Activated CD4-positive, alpha-beta T cell treated with anti-CD3 and anti-CD28 coated beads, Interleukin-2, amount 50 U/mL, for 4 hours (primary cell): ENCODE measurements at regions not wholly inside any gene's neighbourhood (a gene's known extent, or its start where the extent isn't known, plus 50 kb on each side); places are given as distances from the start of the nearest gene placed in this dataset.

ENCODE experiments used
- DNase-seq, 2 experiments: peaks; one replicate each; pipeline ENCODE4 v3.0.0-alpha.2; 2020

GRCh38 chr13:34512817-34513216 lies 429.3 kb upstream of the NBEA start:
- no peak for DNase-seq

DNA sequence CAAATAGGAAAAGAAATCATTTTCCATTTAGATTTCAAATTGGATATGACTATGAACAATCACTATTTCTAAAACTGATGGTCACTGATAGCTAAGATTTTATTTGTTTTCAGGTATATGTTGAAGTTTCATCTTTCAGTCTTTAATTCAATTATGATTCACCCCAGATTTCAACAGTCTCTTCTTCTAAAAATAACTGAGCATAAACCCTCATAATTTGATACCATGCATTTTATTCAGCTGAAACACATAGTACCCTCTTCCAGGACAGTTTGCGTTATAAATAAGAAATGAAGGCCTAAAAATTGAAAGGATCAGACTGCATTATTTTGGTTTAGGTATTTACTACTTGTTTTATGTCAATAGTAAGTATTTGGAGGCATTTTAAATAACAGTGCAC lies 428.5 kb upstream of the NBEA start:
- DNase-seq: no peak

GRCh38 chr13:34515201-34515600 lies 426.9 kb upstream of the NBEA start:
- no peak for DNase-seq

DNA sequence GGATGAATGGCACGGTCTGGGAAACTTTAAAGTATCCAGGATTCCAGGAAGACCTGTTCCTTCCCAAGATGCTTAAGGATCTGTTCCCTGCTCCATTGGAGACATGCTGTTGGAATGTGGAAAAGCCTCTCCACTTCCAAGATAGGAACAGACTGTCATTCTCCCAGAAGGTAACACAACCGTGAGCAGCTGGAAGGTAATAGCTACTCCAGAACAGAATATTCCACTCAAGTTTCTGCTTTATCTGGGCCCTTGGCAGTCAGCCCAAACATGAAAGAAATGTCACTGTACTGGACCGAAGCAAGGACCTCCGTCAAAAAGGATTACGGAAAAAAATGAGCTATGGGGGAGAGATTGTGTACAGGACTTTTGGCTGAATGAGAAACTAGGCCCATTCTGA lies 420.9 kb upstream of the NBEA start:
- DNase-seq: no peak

DNA sequence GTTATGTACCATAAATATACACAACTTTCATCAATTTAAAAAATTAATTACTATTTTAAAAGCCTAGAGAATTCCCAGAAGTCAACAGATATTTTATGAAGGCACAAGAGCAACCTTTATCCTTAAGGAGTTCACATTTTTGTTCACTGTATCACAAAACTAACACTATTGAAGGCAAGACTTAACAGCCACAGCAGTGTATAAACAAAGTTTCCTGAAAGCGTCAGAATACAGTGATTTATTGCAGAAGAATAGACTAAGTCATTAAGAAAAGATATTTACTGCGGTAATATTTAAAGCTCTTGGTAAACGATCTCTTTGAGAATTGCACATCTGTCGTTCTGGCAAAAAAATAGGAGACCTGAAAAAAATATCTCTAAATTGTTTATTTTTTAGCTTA lies 419.3 kb upstream of the NBEA start:
- no peak for DNase-seq

DNA sequence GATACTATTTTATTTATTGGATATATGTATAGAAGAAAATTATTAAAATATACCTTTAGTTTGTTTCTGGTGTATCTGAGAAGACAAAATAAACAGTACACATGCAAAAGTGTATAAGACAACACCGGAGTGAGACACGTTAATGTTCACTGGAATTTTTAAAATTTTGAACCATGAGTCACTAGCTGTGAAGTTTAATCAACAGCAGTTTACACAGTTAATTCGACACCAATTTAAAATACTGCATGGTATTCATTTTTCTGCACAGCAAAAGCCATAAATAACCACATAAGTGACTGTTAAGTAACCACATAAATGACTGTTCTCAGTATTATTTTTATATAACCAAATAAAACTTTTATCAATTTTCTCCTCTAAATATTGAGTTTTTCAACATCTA lies 418.7 kb upstream of the NBEA start:
- DNase-seq: no peak

- DNase-seq: no peak
Observed at GRCh38 chr13:34533941-34534340, 408.1 kb upstream of the NBEA start.

- no peak for DNase-seq
Observed at GRCh38 chr13:34542321-34542720, 399.7 kb upstream of the NBEA start.

DNA sequence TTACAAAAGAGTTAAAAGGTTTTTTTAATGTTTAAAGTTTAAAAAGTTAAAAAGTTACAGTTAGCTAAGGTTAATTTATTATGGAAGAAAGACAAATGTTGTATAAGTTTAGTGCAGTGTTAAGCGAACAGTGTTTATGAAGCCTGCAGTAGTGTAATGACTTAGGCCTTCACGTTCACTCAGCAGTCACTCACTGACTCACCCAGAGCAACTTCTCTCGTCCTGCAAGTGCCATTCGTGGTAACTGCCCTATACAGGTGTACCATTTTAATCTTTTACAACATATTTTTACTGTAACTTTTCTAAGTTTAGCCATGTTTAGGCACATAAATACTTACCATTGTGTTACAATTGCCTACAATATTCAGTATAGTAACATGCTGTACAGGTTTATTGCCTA lies 398.2 kb upstream of the NBEA start:
- DNase-seq: no peak

GRCh38 chr13:34545461-34545860 lies 396.6 kb upstream of the NBEA start:
- no peak for DNase-seq

- no peak for DNase-seq
Observed at GRCh38 chr13:34546344-34547250, 395.5 kb upstream of the NBEA start.

DNA sequence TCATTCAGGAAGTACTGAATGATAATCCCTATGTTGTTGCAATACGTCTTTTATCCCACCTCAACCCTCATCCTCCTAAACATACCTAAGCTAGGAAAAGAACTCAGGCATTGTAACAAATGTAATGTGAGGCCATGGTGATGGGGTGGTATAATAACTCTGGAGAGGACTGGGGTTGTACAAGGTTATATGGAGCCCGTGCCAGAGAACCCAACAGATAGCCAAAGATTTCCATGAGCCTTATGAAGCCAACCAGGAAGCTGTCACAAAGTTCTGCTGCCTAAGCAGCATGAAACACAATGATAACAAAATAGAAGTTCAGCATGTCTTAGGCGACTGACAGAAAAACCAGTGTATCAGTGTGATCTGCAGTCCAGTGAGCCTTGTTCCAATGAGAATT lies 394.1 kb upstream of the NBEA start:
- DNase-seq: no peak

DNA sequence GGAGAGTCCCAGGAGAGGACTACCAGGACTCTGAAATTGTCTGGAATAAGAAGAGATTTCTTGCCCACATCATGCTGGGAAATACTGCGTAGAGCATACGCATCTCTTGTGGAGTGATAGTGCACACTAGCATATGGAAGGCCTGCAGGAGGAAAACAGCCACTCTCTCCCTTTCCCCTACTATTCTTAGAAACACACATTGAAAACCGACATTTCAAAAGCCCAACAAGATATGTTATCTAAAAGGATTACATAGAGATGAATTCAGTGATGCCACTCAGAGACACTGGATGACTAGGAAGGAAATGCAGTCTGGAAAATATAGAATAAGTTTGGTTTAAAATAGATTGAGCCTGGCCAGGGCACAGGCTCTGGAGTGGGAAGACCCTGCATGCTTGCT lies 388.7 kb upstream of the NBEA start:
- DNase-seq: no peak

- DNase-seq: no peak
Observed at GRCh38 chr13:34555988-34556387, 386.1 kb upstream of the NBEA start.

DNA sequence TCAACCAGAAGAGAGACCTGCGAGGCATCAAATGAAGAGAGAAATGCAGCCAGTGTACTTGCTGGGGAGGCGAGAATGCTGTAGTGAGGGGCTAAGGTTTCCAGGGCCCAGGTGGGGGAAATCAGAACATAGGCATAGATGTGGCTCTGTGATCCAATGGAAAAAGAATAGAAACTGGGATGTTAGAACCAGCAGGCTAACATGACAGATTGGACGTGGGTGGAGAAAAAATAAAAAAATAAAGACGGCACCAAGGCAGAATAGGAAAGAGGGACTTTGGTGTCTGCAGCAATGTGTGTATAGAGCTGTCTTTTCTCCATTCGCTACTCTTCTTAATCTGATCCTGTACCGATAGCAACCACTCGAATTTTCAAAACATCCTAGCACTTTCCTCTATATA lies 381.0 kb upstream of the NBEA start:
- DNase-seq: no peak

GRCh38 chr13:34567597-34567996 lies 374.5 kb upstream of the NBEA start:
- DNase-seq: no peak

DNA sequence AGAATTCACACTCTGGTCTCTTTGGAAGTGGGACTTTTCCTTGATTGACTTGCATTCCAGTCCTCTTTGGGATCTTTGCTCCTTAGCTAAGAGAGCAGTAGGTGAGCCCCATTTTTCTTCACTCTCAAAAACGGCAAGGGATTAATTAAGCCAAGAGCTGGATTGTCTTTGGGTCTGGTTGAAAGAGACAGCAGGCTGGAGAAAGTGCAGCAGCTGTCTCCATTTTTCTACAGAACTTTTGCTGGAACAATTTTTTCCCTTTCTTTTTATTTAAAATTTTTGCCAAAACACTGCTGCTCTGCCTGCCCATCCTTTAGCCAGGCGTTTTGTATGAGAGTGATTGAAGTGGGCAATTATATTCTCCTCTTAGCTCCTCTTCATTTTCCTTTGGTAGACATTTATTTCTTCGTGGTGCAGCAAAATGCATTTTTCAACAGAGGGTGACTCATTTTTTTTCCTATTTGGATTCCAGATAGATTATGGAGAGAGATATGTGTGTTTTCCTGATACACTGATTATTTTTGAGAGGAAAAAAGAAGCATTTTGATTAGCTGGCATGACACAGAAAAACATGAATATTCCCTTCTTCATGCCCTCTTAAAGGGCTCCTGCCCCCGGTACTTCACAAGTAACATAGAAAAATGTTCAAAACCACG lies 371.2 kb upstream of the NBEA start:
- DNase-seq: no peak

GRCh38 chr13:34571716-34572115 lies 370.4 kb upstream of the NBEA start:
- no peak for DNase-seq

- DNase-seq: no peak
Observed at GRCh38 chr13:34577051-34577450, 365.0 kb upstream of the NBEA start.

DNA sequence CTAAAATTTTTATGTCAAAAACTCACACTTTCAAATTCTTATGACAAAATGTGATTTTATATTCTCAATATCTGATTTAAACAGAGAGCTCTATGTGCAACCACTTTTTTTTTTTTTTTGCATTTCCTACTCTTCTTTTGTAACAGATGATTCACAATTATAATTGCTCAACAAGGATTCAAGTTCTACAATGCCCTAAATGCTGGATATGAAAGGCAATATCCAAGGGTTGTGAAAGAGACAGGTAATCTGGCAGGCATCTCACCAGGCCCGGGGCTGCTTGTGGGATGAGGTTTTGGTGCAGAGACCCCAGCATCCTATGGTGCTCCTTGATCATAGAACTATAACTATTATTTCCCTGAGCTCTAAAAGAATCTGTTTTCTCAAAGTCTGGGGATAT lies 363.6 kb upstream of the NBEA start:
- DNase-seq: no peak

DNA sequence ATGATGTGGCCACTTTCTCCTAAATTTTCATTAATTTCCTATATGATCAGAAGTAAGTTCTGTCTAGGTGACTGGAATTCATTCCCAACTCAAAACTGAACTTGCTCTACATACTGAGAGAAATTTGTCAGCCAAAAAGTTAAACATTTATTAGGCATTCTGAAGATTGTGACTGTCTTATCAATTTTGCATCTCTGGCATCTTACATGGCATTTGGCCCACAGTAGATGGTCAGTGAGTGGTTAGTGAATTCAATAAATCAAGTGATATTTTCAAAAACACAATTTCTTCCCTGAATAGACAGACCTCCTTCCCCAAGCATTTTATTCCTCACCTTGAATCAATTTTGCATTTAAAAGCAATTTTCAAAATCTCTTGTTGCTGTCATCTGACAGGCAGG lies 363.2 kb upstream of the NBEA start:
- no peak for DNase-seq

DNA sequence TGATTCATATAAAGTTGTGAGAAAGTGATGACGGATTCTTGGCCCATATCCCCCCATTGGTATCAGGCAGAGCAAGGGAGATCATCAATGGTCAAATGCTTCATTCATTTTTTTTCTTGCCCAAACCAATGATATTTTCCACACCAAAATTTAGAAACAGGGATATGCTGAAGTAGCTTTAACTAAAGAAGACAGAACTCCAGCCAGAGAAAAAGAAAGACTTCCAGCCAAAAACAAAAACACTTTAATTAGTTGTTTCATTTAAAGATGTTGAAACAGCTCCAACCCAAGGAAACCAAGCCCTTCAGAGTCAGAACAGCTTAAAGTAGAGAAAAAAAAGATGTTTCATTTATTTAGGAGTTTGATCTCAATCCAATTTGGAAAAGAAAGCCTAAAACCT lies 358.9 kb upstream of the NBEA start:
- no peak for DNase-seq

DNA sequence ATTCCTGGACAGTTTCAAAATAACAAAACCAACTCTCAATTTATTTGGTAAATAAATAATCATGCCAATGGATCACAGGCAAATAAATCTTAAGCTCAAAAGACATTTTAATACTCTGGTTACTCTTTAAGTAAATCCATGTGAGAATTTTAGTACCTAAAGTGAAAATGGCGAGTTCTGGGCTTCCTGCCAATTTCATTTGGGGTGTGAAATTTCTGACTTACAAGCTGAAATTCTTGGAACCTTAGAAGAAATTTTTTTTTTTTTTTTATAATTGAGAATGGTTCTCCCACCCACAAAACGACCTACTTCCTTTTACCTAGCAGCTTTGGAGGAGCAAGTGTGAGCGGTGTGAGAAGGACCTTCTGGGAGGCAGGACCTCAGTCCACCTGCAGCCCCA lies 354.5 kb upstream of the NBEA start:
- DNase-seq: no peak

DNA sequence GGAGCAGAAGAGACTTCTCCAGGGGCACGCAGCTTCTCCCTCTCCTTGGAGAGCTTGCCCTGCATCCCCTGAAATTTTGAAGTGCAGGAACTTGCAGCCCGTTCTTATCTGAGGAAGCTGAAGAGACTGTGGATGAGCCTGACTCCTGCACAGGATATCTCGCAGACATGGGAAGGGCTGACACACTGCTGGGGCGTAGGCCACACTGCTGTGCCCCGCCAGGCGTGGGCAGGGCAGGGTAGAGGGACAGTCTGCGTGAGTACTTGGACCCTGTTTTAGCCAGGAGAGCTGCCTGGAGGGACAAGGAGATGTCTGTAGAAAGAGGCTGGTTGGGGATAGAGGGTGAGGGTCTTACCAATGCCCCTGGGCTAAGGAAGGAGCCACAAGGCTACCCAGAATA lies 353.7 kb upstream of the NBEA start:
- no peak for DNase-seq

DNA sequence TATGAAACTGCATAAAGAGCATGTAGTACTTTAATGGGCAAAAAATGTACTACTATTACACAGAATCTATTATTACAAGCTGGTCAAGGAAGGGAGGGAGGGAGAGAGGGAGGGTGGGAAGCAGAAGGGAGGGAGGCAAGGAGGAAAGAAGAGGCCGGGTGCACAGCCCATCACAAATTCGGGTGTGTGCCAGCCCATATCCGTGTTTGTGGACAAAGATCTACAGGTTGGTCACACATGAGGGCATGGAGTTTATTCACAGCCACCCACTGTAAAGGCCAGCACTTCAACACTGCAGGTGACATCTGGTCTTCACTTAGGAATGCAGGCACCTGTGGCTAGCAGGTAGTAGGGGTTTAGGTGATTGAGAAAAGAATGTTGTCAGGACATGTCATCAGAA lies 352.5 kb upstream of the NBEA start:
- no peak for DNase-seq
